ENCODE measurements at regions not wholly inside any gene's neighbourhood (a gene's known extent, or its start where the extent isn't known, plus 50 kb on each side); places are given as distances from the start of the nearest gene placed in this dataset.

DNA sequence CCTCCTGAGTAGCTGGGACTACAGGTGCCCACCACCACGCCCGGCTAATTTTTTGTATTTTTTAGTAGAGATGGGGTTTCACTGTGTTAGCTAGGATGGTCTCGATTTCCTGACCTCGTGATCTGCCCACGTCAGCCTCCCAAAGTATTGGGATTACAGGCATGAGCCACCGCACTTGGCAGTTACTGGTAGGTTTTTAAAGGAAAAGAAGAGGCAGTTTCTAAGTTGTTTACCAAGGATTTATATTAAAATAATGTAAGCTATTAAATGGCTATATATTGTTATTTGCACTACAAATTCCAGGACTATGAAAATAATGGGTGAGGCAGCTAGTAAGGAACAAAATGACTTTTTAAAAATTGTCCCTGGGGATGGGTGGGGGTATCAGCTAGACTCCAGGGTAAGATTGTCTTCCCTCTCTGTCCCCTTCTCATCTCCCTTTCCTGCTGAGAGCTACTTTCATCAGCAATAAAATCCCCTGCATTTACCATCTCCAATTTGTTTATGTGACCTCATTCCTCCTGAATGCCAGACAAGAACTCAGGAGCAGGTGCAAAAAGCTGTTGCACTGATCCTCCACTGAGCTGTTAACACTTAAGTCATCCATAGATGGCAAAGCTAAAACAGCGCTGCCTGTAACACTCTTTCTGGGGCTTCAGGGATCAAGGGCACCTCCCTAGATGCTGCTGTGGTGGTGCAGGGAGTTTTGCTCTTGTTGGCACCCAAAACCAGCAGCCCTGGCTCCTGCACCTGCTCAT is 165.2 kb downstream of the ZPLD1 start:
- no peak for DNase-seq

DNA sequence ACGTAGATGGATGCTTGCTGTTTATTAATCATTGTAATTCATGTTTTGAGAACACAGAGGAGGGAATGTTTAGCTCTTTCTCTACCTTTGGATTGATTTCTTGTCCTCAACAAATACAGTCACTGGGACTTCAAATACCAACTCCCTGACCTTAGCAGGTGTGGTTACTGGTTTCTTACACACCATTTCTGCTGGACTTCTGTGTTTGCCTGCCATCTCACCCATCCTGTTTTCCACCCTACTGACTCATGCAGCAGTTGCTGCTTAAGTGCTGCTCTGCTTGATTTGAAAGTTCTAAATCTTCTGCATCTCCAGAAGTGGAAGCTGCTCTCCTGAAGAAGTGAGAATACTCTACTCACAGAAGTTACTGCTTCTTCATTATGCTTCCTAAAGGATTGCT is 170.3 kb downstream of the ZPLD1 start:
- DNase-seq: no peak

DNA sequence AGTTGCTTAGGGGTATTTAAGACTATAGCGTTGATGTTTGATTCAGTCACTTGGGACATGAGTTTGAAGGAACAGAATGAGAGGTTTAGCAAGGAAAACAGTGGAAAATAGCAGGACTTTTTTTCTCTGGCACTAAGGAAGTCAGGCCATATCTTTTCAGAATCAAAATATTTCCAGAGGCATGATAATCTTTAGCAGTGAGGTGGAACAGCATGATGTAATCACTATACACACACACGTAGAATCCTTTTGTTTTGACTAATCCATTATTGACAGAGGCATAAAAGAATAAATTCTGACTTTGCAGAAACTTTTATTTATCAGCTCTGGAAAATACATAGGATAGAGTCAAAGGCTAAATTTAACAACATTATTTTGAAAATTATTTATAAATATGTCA is 174.1 kb downstream of the ZPLD1 start:
- no peak for DNase-seq

DNA sequence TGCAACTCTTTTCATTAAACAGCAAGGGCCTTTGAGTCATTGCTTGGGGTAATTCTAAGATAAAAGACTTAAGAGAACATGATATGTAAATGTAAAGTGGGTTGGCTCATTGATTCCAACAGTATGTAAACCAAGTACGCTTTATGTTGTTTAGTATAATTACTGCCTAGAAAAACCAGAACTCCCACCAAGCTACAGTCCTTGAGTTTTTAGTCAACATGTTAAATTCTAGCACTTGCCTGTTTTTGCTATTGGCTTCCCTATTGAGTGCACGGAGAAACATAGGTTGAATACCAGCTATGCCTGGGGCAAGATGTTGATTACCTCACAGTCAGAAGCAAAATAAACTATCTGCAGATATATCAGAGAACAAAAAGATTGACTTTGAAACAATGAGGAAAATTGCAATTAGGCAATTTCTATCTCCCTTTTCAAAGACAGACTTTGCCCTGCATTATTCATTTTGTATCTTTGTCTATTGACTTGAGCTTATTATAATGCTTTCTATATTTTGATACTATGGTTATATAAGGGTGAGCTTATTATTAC is 179.3 kb downstream of the ZPLD1 start:
- no peak for DNase-seq

DNA sequence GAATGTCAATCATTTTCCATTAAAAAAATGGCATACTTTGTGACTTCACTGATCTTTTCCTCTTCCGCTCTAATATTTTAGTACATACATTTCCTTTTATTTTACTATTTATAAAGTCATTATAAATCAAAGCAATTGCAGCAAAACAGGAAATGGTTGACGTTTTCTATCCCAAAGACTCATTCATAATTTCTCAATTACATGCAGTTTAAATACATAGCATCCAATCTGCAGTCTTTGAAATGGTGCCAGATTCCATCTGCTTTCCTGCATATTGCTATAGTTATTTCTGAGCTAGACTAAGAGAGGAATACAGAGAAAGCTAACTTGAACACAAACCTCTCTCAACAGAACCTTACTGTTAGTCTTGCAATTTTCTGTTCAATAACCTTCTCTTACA is 179.8 kb downstream of the ZPLD1 start:
- no peak for DNase-seq

DNA sequence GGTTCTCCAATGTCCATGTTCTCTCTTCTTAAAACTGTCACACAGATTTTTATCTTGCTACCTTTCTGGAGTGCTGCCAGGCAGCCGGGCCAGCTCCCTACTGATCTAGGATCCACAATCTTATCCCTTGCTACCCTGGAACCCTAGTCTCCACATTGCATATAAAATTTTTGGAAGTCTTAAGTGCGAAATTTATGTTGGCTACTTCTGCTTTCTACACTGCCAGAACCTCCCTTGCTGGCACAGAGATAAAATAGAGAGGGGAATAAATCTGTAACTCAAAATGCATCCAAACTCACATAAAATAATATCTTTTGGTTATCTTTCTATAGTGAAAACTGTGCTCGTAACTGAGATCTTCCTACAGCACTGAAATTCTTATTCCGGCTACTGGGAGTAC is 182.6 kb downstream of the ZPLD1 start:
- DNase-seq: no peak

DNA sequence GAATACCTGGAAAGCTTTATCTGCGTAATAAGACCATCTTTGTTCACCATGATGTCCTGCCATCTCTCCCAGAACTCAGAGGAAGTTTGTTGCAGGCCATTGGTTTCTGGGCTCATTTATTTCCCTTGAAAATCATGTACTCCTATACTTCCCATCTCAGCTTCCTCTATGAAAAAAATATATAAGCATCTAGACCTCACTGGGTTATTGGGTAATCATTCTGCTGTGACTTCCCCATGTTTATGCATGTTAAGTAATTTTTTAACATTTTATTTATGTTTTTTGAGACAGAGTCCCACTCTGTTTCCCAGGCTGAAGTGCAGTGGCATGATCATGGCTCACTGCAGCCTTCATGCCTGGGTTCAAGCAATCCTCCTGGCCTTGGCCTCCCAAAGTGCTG is 184.5 kb downstream of the ZPLD1 start:
- no peak for DNase-seq

DNA sequence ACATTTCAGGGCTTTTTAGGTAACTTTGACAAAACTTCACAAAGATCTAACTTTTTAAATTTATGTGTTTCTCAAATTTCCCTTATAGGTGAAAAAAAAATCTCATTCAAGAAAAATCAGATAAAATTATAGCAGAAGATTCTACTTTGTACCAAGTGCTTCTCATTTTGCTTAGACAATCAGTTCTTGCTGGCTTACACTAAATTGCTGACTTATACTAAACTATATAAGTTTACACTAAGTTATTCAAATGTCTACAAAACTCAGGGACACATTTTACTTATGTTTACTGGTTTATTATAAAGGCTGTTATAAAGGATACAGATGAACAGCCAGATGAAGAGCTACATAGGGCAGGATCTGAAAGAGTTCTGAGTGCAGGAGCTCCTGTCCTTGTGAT is 195.1 kb downstream of the ZPLD1 start:
- DNase-seq: no peak

DNA sequence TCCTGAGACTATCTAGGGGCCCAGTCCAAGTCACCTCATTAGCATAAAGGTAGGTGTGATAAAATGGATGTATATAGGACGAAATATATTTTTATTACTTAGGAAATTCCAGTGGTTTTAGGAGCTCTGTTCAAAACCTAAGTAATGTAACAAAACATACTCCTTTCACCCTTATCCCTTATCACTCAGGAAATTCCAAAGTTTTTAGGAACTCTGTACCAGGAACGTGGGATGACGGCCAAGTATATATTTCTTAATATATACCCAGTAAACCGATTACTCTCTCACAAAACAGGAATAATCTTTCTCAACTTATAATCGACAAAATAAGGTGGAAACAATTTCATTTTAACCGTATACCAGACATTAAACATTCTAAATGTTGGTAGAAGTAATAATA is 195.7 kb downstream of the ZPLD1 start:
- no peak for DNase-seq

DNA sequence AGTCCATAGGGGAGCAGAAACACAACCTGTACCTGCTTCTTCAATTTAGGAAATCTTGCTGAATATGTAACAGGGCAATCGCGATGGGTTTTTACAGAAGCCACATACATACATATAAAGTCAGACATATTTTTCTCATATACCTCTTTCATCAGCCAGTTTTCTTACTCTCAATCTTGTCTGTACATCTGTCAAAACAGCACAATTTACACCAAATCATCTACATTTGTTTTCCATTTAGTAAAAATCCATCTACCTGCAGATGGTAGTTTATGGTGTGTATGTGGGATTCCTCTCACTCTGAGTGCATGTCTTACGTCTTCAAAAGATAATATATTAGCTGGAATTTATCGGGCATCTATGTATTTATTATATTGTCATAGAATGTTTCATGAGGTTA is 208.7 kb downstream of the ZPLD1 start:
- no peak for DNase-seq

DNA sequence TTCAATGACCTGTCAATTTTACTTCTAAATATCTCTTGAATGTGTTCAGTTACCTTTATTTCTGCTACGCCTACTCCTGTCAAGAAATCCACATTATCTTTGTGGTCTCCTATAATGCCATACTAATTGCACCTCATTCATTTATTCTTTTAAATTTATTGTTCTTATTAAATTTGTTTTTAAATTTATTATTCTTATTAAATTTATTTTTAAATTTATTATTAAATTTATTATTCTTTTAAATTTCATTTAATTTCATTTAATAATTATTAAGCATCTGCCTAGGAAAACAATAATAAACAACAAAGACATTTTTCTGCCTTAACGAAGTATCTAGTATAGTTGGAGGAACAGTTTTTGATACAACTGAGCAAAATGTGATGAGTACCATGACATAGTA is 211.7 kb downstream of the ZPLD1 start:
- DNase-seq: no peak

DNA sequence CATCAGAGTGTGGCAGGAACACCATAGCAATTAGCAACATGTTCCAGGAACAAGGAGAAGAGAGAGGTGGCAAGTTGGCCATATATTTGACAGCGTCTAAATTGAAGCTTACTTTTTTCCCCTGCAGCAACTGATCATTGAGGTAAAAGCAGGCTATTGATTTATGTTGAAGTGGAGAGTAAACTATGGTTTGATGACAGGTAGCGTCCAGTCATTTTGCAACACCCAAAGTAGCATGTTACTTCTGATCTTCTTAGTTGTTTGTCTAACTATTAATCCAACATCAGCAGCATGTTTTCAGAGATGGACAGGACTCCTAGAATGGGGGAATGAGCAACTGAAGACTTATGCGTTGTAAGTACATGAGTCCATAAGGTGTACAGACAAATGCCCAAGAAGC is 225.8 kb downstream of the ZPLD1 start:
- DNase-seq: no peak

DNA sequence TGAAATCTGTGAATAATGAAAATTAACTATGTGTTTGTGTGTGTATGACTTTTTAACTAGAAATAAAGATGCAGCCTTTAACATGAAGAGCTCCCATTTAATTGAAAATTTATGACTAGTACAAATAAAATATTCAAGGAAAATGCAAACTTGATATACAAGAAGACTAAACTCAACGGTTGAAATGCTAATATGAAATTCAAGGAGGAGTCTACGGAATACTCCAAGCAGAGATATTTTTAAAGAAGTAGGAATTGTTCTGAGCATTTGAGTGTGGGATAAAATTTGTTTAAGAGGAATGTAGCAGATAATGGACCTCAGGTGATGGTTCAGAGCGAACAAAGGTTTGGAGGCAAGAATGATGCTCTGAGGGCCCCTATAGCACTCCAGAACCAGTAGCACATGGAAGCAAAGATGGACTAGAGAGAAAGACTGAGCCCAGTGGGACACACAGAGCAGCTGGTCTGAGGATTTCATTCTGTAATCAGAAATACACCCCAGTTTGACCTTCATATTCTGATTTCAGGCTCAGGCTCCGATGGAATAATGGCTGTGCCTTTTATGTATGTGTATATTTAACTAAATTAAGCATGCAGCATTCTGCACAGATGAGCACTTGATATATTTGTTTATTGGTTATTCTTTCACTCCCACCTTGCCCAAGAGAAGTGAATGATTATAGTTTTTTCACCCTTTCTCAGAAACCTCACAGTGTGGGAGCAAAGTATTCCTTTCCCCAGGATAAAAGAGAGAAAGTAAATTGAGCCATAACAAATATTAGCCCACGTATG is 227.1 kb downstream of the ZPLD1 start:
- no peak for DNase-seq

DNA sequence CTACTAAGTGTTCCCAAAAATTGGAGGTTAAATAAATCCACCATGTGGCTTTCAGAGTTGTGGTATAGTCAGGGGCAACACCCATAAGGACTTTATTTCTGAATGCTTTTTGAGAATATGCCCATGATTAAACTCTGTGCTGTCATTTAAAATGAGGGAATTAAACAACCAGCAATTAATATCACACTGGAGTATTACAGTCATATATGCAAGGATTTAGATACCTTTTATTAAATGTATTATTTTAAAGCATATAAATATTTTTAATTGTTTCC is 227.6 kb downstream of the ZPLD1 start:
- DNase-seq: no peak

DNA sequence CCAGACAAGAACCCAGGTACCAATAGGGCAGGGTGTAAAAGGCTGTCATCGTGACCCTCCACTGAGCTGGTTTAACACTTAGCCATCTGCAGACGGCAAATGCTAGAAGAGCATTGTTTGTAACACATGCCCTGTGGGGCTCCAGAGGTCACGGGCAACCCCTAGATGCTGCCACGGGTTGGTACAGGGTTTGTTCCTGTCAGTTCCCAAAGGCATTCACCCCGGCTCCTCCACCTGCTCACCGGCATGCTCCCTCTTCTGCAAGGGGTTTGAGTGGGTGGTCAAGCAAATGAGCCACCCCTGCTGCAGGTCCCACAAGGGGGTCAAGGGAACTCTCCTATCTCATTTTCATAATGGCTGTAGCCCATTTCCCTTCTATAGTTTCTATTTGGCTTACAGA is 229.3 kb downstream of the ZPLD1 start:
- DNase-seq: no peak

DNA sequence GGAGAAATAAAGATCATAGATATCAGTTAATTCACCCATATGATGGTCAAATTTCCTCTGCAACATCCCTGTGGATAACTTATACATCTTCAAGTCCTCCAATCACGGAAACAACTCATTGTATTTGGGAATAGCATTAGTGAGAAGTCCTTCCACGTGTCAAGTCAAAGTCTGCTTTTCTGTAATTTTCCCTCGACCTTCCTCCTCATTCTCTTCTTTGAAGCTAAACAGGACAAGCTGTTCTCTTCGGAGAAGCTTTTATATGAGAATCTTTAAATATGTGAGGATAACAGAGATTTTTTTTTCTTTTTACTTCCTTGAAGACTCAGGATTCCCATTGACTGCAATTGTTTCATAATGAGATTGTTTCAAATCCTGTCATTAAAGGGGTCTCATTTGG is 230.4 kb downstream of the ZPLD1 start:
- DNase-seq: no peak

DNA sequence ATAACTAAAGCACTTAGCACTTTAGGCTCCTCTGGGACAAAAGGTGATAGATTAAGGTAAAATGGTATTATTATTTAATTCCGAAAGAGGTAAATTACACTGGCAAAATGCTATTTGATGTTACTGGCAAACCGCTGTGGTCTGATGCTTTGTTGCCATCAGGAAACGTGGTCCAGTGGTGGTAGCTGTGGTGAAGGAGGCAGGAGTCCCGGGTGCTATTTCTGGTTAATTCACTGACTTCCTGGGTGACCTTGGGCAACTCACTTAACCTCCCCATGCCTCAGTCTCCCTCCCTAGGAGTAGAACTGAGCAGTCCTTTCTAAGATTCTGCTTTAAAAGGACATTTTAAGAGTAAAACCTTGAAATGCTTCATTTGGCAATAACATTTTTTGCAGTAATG is 233.4 kb downstream of the ZPLD1 start:
- no peak for DNase-seq

DNA sequence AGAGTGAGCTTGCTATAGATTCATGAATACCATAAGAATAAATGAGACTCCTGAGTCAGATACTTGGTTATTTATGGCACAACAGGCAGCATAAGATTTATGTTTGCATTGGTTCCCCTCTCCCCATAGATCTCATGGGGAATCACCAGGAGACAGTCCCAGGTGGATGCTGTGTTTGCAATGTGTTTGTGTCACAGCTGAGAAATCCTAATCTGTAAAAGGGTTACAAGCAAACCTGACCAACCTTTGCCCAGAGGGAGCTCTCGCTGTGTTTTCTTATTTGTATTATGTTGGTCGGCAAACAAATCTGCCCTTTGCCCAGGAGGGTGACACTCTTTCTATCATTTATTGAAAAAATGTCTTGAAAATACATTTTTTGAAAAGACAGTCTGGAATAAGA is 236.2 kb downstream of the ZPLD1 start:
- DNase-seq: no peak

DNA sequence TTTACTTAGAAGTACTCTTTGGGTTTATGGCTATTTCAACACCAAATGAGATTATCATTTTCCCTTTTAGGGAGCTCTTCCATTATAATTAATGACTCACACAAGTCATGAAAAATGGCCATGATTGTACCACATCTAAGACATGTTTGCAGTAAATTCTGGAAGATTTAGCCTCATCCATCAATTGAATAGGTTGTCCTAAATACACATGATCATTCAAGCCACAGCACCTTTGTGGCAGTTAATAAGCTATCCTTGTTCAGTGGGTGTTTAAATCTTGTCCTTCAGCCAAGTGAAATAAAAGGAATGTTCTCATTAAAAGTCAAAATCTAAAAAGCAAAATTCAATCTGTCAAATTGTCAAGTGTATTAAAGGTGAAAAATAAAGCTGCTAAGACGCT is 237.5 kb downstream of the ZPLD1 start:
- DNase-seq: no peak

DNA sequence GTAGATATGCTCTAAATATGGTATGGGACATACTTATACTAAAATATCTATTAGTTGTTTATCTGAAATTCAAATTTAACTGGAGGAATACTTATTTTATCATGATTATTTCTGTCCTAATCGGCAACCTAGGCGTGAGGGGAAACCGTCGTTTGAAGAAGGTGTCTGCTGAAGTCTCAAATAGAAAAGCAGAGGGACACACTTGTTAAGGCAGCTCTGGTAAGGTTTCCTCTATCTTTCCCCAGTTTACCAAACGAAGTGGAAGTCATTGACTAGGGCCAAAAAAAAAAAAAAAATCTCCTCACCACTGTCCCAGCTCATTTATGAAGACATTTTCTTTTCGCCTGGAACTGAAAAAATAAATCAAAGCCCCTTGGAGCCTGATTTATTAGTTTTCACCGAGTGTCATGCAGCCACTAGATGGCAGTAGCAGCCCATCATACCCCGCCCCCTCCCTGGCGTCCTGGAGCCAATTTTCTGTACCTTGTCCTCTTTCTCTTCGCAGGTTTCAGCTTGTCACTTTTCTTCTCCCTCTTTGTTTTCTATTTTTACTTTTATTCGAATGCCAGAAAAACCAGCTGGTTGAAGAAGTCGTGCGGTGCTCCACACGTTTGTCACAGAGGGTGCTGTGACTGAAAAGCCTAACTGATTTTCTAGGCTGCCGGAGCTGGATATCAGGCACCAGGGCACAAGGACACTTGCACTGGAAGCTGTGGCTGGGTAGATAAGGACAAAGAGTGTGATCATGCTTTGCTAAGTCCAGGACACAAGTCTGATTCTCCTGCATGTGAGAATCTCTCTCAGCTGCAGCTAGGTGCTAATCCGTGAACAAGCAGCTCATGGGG is 238.7 kb downstream of the ZPLD1 start:
- DNase-seq: peak in 52 of 56 donors; percentile 1 to 79 (median 31)

DNA sequence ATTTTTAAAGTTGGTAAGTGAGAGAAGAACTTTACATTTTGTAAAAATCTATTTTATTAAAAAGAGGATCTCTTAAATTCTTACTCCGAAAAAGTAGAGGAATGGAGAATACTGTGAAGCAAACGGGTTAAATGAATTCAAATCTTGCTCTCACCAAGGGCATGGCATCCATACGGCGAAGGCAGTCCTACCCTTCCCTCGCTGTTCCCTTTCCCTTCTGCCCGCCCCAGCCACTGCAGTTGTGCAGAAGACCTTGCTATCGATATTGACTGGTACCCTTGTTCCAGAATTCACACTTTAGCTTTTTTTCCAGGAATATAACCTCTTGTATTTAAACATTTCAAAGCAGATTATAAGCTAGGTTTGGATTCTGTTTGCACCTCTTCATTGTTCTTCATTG is 239.5 kb downstream of the ZPLD1 start:
- peak in 1 of 56 donors; percentile 0 for DNase-seq

DNA sequence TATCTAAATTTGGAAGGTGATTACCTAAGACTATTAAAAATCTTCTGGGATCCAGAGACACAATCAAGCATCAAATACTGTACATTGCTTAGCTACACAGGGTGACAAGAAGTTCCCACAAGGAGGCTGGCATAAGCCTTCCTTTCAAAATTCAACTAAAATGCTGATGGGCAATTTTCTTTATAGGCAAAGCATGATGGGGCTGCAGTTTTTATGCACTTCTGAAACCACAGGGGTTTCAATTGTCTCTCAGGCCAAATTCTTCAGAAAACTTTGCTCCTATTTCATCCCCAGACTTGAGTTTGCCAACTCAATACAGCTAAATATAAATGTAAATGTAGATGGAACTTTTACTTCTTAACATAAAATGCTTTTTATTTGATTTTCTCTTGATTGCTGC is 241.6 kb downstream of the ZPLD1 start:
- no peak for DNase-seq

Measured in amygdala (tissue), 56 donors.